GM12878 (cell line): ENCODE measurements at regions not wholly inside any gene's neighbourhood (a gene's known extent, or its start where the extent isn't known, plus 50 kb on each side); places are given as distances from the start of the nearest gene placed in this dataset.

Experiments
- CTCF ChIP-seq, 3 experiments: IDR thresholded peaks in 2 of 3; conservative IDR thresholded peaks in 1 of 3; 2 replicates each; pipeline ENCODE4 v1.5.1; 2011; ENCODE audit warnings: low read depth in 3 of 3, low read length in 3 of 3, mild to moderate bottlenecking in 3 of 3, control low read depth in 2 of 3, moderate library complexity in 2 of 3, inconsistent platforms in 1 of 3, mixed read lengths in 1 of 3; ENCODE audit not compliant: control insufficient read depth in 2 of 3, insufficient read depth in 1 of 3; ENCODE audit errors: extremely low read depth in 1 of 3
- EZH2 ChIP-seq: IDR thresholded peaks from 2 replicates; pipeline ENCODE4 v1.6.1; 2012; ENCODE audit warnings: low read depth, mild to moderate bottlenecking, control low read depth, inconsistent platforms, low read length, borderline replicate concordance; ENCODE audit not compliant: control insufficient read depth
- FOXK2 ChIP-seq: fragments of 450-650 bp; IDR thresholded peaks from 2 replicates; pipeline ENCODE4 v1.6.1; 2017; ENCODE audit warnings: mild to moderate bottlenecking, moderate library complexity
- KDM1A ChIP-seq: fragments of 200-600 bp; sonication (generic); IDR thresholded peaks from 2 replicates; pipeline ENCODE4 v1.6.1; 2016; ENCODE audit warnings: borderline replicate concordance
- MXI1 ChIP-seq: fragments of 150-350 bp; IDR thresholded peaks from 2 replicates; pipeline ENCODE4 v1.6.1; 2011; ENCODE audit warnings: low read depth, mild to moderate bottlenecking, inconsistent platforms, low read length, improper control_type of control experiment
- SIN3A ChIP-seq: IDR thresholded peaks from 2 replicates; pipeline ENCODE4 v1.6.1; 2012; ENCODE audit warnings: low read depth, low read length, improper control_type of control experiment
- YY1 ChIP-seq: IDR thresholded peaks from 2 replicates; pipeline ENCODE4 v1.6.1; 2011; ENCODE audit warnings: low read depth, mild to moderate bottlenecking, low read length

- no peak for TF ChIP-seq EZH2
- no peak for TF ChIP-seq CTCF (IDR thresholded peaks at IDR 0.05 in 2 of 3, conservative IDR thresholded peaks at IDR 0.05 in 1 of 3; ENCODE audit: control insufficient read depth in 2 of 3, extremely low read depth in 1 of 3, insufficient read depth in 1 of 3, low read depth in 3 of 3, low read length in 3 of 3)
- TF ChIP-seq SIN3A = no peak
- no peak for TF ChIP-seq MXI1
- TF ChIP-seq FOXK2 = no peak
- TF ChIP-seq KDM1A = no peak
- no peak for TF ChIP-seq YY1
Measured at GRCh38 chr4:188619456-188620149, 480.4 kb downstream of the TRIML1 start.
